ENCODE measurements at regions not wholly inside any gene's neighbourhood (a gene's known extent, or its start where the extent isn't known, plus 50 kb on each side); places are given as distances from the start of the nearest gene placed in this dataset.

GRCh38 chr6:14422917-14423316 lies 305.3 kb downstream of the CD83 start:
- DNase-seq (ENCODE audit: low read depth in 4 of 4, low spot score in 3 of 4), result no peak

GRCh38 chr6:14423330-14423729 lies 305.8 kb downstream of the CD83 start:
- no peak for DNase-seq (ENCODE audit: low read depth in 4 of 4, low spot score in 3 of 4)

GRCh38 chr6:14423955-14424354 lies 306.4 kb downstream of the CD83 start:
- no peak for DNase-seq (ENCODE audit: low read depth in 4 of 4, low spot score in 3 of 4)

GRCh38 chr6:14425805-14426204 lies 308.2 kb downstream of the CD83 start:
- no peak for DNase-seq (ENCODE audit: low read depth in 4 of 4, low spot score in 3 of 4)

GRCh38 chr6:14426281-14426680 lies 308.7 kb downstream of the CD83 start:
- DNase-seq (ENCODE audit: low read depth in 4 of 4, low spot score in 3 of 4), result no peak

- DNase-seq (ENCODE audit: low read depth in 4 of 4, low spot score in 3 of 4), result no peak
Measured at GRCh38 chr6:14428269-14428668, 310.7 kb downstream of the CD83 start.

GRCh38 chr6:14429396-14429795 lies 311.8 kb downstream of the CD83 start:
- no peak for DNase-seq (ENCODE audit: low read depth in 4 of 4, low spot score in 3 of 4)

- no peak for DNase-seq (ENCODE audit: low read depth in 4 of 4, low spot score in 3 of 4)
Measured at GRCh38 chr6:14430218-14430617, 312.6 kb downstream of the CD83 start.

- no peak for DNase-seq (ENCODE audit: low read depth in 4 of 4, low spot score in 3 of 4)
Measured at GRCh38 chr6:14431385-14432330, 314.1 kb downstream of the CD83 start.

- DNase-seq (ENCODE audit: low read depth in 4 of 4, low spot score in 3 of 4), result no peak
Measured at GRCh38 chr6:14434916-14435690, 317.5 kb downstream of the CD83 start.

GRCh38 chr6:14436592-14437132 lies 319.1 kb downstream of the CD83 start:
- DNase-seq (ENCODE audit: low read depth in 4 of 4, low spot score in 3 of 4), result no peak

GRCh38 chr6:14439419-14439818 lies 321.8 kb downstream of the CD83 start:
- DNase-seq (ENCODE audit: low read depth in 4 of 4, low spot score in 3 of 4), result no peak

- DNase-seq (ENCODE audit: low read depth in 4 of 4, low spot score in 3 of 4), result no peak
Measured at GRCh38 chr6:14440215-14440910, 322.8 kb downstream of the CD83 start.

- DNase-seq (ENCODE audit: low read depth in 4 of 4, low spot score in 3 of 4), result no peak
Measured at GRCh38 chr6:14440940-14441781, 323.6 kb downstream of the CD83 start.

- no peak for DNase-seq (ENCODE audit: low read depth in 4 of 4, low spot score in 3 of 4)
Measured at GRCh38 chr6:14442242-14442641, 324.7 kb downstream of the CD83 start.

GRCh38 chr6:14443629-14444268 lies 326.2 kb downstream of the CD83 start:
- no peak for DNase-seq (ENCODE audit: low read depth in 4 of 4, low spot score in 3 of 4)

GRCh38 chr6:14444295-14444972 lies 326.9 kb downstream of the CD83 start:
- no peak for DNase-seq (ENCODE audit: low read depth in 4 of 4, low spot score in 3 of 4)

- DNase-seq (ENCODE audit: low read depth in 4 of 4, low spot score in 3 of 4), result no peak
Measured at GRCh38 chr6:14447240-14447639, 329.7 kb downstream of the CD83 start.

- DNase-seq (ENCODE audit: low read depth in 4 of 4, low spot score in 3 of 4), result no peak
Measured at GRCh38 chr6:14448246-14448645, 330.7 kb downstream of the CD83 start.

All from left renal pelvis (tissue), 4 donors.